ENCODE measurements at regions not wholly inside any gene's neighbourhood (a gene's known extent, or its start where the extent isn't known, plus 50 kb on each side); places are given as distances from the start of the nearest gene placed in this dataset.
"Not testable (repeated sequence)": the region's sequence is repeated elsewhere in the genome, so short reads cannot be mapped to it uniquely, and the experiment has no call there.

- Histone ChIP-seq H3K36me3 (ENCODE audit: control insufficient read depth, insufficient read depth, low read length) (no peaks in the 10 kb centered on the region), H3K4me3 (ENCODE audit: low read depth, low read length) (no peak overlapping the region)
Observed at GRCh38 chr3:34068505-34068904, 270.1 kb downstream of the PDCD6IP start.

GRCh38 chr3:34070831-34071585 is 272.6 kb downstream of the PDCD6IP start:
- H3K9me3 ChIP-seq (ENCODE audit: control insufficient read depth, insufficient read depth, low read length): no peaks in the 10 kb centered on the region
- H3K4me3 ChIP-seq (ENCODE audit: low read depth, low read length): no peak overlapping the region
- peak in 1 of 6 donors; percentile 22 for DNase-seq (ENCODE audit: low read depth in 4 of 6, low spot score in 6 of 6)
- H3K27me3 ChIP-seq (ENCODE audit: control insufficient read depth, insufficient read depth, low read length): no peaks in the 10 kb centered on the region
- WGBS (ENCODE audit: insufficient coverage): 89% methylated on average over 6 of the region's 6 CpGs
- no peaks in the 10 kb centered on the region for H3K36me3 ChIP-seq (ENCODE audit: control insufficient read depth, insufficient read depth, low read length)
- H3K4me1 ChIP-seq (ENCODE audit: control insufficient read depth, insufficient read depth, low read length): peaks cover 15% of the 10 kb centered on the region
- no peak overlapping the region for H3K27ac ChIP-seq (ENCODE audit: low read depth, low read length)

More at GRCh38 chr3:34068505-34068904, 270.1 kb downstream of the PDCD6IP start:
- DNase-seq (ENCODE audit: low read depth in 4 of 6, low spot score in 6 of 6): peak in 1 of 6 donors; percentile 92
- H3K27me3 ChIP-seq (ENCODE audit: control insufficient read depth, insufficient read depth, low read length): no peaks in the 10 kb centered on the region
- 7% methylated on average over 4 of the region's 7 CpGs for WGBS (ENCODE audit: insufficient coverage)
- peaks cover 18% of the 10 kb centered on the region for H3K4me1 ChIP-seq (ENCODE audit: control insufficient read depth, insufficient read depth, low read length)
- no peaks in the 10 kb centered on the region for H3K9me3 ChIP-seq (ENCODE audit: control insufficient read depth, insufficient read depth, low read length)
- no peak overlapping the region for H3K27ac ChIP-seq (ENCODE audit: low read depth, low read length)

GRCh38 chr3:34072297-34072696 is 273.9 kb downstream of the PDCD6IP start:
- no peak for DNase-seq (ENCODE audit: low read depth in 4 of 6, low spot score in 6 of 6)
- Histone ChIP-seq H3K27me3 (ENCODE audit: control insufficient read depth, insufficient read depth, low read length) (no peaks in the 10 kb centered on the region), H3K4me1 (ENCODE audit: control insufficient read depth, insufficient read depth, low read length) (peaks cover 12% of the 10 kb centered on the region), H3K36me3 (ENCODE audit: control insufficient read depth, insufficient read depth, low read length) (no peaks in the 10 kb centered on the region), H3K27ac (ENCODE audit: low read depth, low read length) (no peak overlapping the region), H3K4me3 (ENCODE audit: low read depth, low read length) (no peak overlapping the region), H3K9me3 (ENCODE audit: control insufficient read depth, insufficient read depth, low read length) (no peaks in the 10 kb centered on the region)
- WGBS (ENCODE audit: insufficient coverage): no CpG with 5 or more reads among the region's 2 CpGs

GRCh38 chr3:34073111-34073510 is 274.7 kb downstream of the PDCD6IP start:
- no peaks in the 10 kb centered on the region for H3K36me3 ChIP-seq (ENCODE audit: control insufficient read depth, insufficient read depth, low read length)
- no peak overlapping the region for H3K4me3 ChIP-seq (ENCODE audit: low read depth, low read length)
- no peaks in the 10 kb centered on the region for H3K27me3 ChIP-seq (ENCODE audit: control insufficient read depth, insufficient read depth, low read length)
- no peak for DNase-seq (ENCODE audit: low read depth in 4 of 6, low spot score in 6 of 6)
- H3K27ac ChIP-seq (ENCODE audit: low read depth, low read length): no peak overlapping the region
- peaks cover 7% of the 10 kb centered on the region for H3K4me1 ChIP-seq (ENCODE audit: control insufficient read depth, insufficient read depth, low read length)
- H3K9me3 ChIP-seq (ENCODE audit: control insufficient read depth, insufficient read depth, low read length): no peaks in the 10 kb centered on the region

- Histone ChIP-seq H3K9me3 (ENCODE audit: control insufficient read depth, insufficient read depth, low read length) (no peaks in the 10 kb centered on the region), H3K36me3 (ENCODE audit: control insufficient read depth, insufficient read depth, low read length) (no peaks in the 10 kb centered on the region), H3K27ac (ENCODE audit: low read depth, low read length) (no peak overlapping the region), H3K4me1 (ENCODE audit: control insufficient read depth, insufficient read depth, low read length) (peaks cover 2% of the 10 kb centered on the region), H3K4me3 (ENCODE audit: low read depth, low read length) (no peak overlapping the region), H3K27me3 (ENCODE audit: control insufficient read depth, insufficient read depth, low read length) (no peaks in the 10 kb centered on the region)
- DNase-seq (ENCODE audit: low read depth in 4 of 6, low spot score in 6 of 6): no peak
- WGBS (ENCODE audit: insufficient coverage): 100% methylated on average over 1 of the region's 1 CpG
Observed at GRCh38 chr3:34073961-34074360, 275.5 kb downstream of the PDCD6IP start.

GRCh38 chr3:34075975-34076374 is 277.5 kb downstream of the PDCD6IP start:
- Histone ChIP-seq H3K4me3 (ENCODE audit: low read depth, low read length) (no peak overlapping the region), H3K27me3 (ENCODE audit: control insufficient read depth, insufficient read depth, low read length) (no peaks in the 10 kb centered on the region)
- WGBS (ENCODE audit: insufficient coverage): 100% methylated on average over 4 of the region's 8 CpGs

GRCh38 chr3:34077417-34078195 is 279.2 kb downstream of the PDCD6IP start:
- Histone ChIP-seq H3K4me1 (ENCODE audit: control insufficient read depth, insufficient read depth, low read length) (no peaks in the 10 kb centered on the region), H3K27me3 (ENCODE audit: control insufficient read depth, insufficient read depth, low read length) (no peaks in the 10 kb centered on the region), H3K4me3 (ENCODE audit: low read depth, low read length) (no peak overlapping the region), H3K9me3 (ENCODE audit: control insufficient read depth, insufficient read depth, low read length) (no peaks in the 10 kb centered on the region), H3K36me3 (ENCODE audit: control insufficient read depth, insufficient read depth, low read length) (no peaks in the 10 kb centered on the region), H3K27ac (ENCODE audit: low read depth, low read length) (no peak overlapping the region)
- peak in 2 of 6 donors; percentile 84 to 91 for DNase-seq (ENCODE audit: low read depth in 4 of 6, low spot score in 6 of 6)
- 0% methylated on average over 3 of the region's 13 CpGs for WGBS (ENCODE audit: insufficient coverage)

More at GRCh38 chr3:34075975-34076374, 277.5 kb downstream of the PDCD6IP start:
- Histone ChIP-seq H3K36me3 (ENCODE audit: control insufficient read depth, insufficient read depth, low read length) (no peaks in the 10 kb centered on the region), H3K4me1 (ENCODE audit: control insufficient read depth, insufficient read depth, low read length) (no peaks in the 10 kb centered on the region), H3K9me3 (ENCODE audit: control insufficient read depth, insufficient read depth, low read length) (no peaks in the 10 kb centered on the region), H3K27ac (ENCODE audit: low read depth, low read length) (no peak overlapping the region)
- no peak for DNase-seq (ENCODE audit: low read depth in 4 of 6, low spot score in 6 of 6)

GRCh38 chr3:34078418-34078817 is 280.0 kb downstream of the PDCD6IP start:
- Histone ChIP-seq H3K36me3 (ENCODE audit: control insufficient read depth, insufficient read depth, low read length) (no peaks in the 10 kb centered on the region), H3K4me1 (ENCODE audit: control insufficient read depth, insufficient read depth, low read length) (no peaks in the 10 kb centered on the region), H3K27me3 (ENCODE audit: control insufficient read depth, insufficient read depth, low read length) (no peaks in the 10 kb centered on the region), H3K27ac (ENCODE audit: low read depth, low read length) (no peak overlapping the region), H3K4me3 (ENCODE audit: low read depth, low read length) (no peak overlapping the region), H3K9me3 (ENCODE audit: control insufficient read depth, insufficient read depth, low read length) (no peaks in the 10 kb centered on the region)
- WGBS (ENCODE audit: insufficient coverage): 0% methylated on average over 1 of the region's 2 CpGs
- peak in 1 of 6 donors; percentile 30 for DNase-seq (ENCODE audit: low read depth in 4 of 6, low spot score in 6 of 6)

- H3K27ac ChIP-seq (ENCODE audit: low read depth, low read length); H3K4me3 ChIP-seq (ENCODE audit: low read depth, low read length); DNase-seq (ENCODE audit: low read depth in 4 of 6, low spot score in 6 of 6); H3K4me1 ChIP-seq (ENCODE audit: control insufficient read depth, insufficient read depth, low read length); H3K36me3 ChIP-seq (ENCODE audit: control insufficient read depth, insufficient read depth, low read length); H3K27me3 ChIP-seq (ENCODE audit: control insufficient read depth, insufficient read depth, low read length); H3K9me3 ChIP-seq (ENCODE audit: control insufficient read depth, insufficient read depth, low read length): not testable (repeated sequence)
- WGBS (ENCODE audit: insufficient coverage): no CpG with 5 or more reads among the region's 3 CpGs
Observed at GRCh38 chr3:34079849-34080248, 281.4 kb downstream of the PDCD6IP start.

GRCh38 chr3:34090379-34090778 is 291.9 kb downstream of the PDCD6IP start:
- not testable (repeated sequence) for H3K4me3 ChIP-seq (ENCODE audit: low read depth, low read length); H3K9me3 ChIP-seq (ENCODE audit: control insufficient read depth, insufficient read depth, low read length); H3K27ac ChIP-seq (ENCODE audit: low read depth, low read length); H3K27me3 ChIP-seq (ENCODE audit: control insufficient read depth, insufficient read depth, low read length); H3K36me3 ChIP-seq (ENCODE audit: control insufficient read depth, insufficient read depth, low read length); DNase-seq (ENCODE audit: low read depth in 4 of 6, low spot score in 6 of 6); H3K4me1 ChIP-seq (ENCODE audit: control insufficient read depth, insufficient read depth, low read length)
- WGBS (ENCODE audit: insufficient coverage): 96% methylated on average over 6 of the region's 7 CpGs

All from spinal cord (tissue), 9 donors.